Nephron progenitor cell (in vitro differentiated cells): ENCODE measurements at regions not wholly inside any gene's neighbourhood (a gene's known extent, or its start where the extent isn't known, plus 50 kb on each side); places are given as distances from the start of the nearest gene placed in this dataset.

Experiments used
- DNase-seq: peaks from one replicate; pipeline ENCODE4 v3.0.0; 2021
- H3K27ac Mint-ChIP-seq: 2 replicates; pipeline ENCODE4 v1.8.0; 2021; ENCODE audit warnings: mild to moderate bottlenecking, moderate library complexity, mixed read lengths
- H3K27me3 Mint-ChIP-seq: 2 replicates; pipeline ENCODE4 v1.8.0; 2021; ENCODE audit warnings: mild to moderate bottlenecking, low read depth, mixed read lengths; ENCODE audit not compliant: poor library complexity
- H3K36me3 Mint-ChIP-seq: 2 replicates; pipeline ENCODE4 v1.8.0; 2021; ENCODE audit warnings: low read depth, mixed read lengths
- H3K4me1 Mint-ChIP-seq: 2 replicates; pipeline ENCODE4 v1.8.0; 2021; ENCODE audit warnings: mixed read lengths
- H3K4me3 Mint-ChIP-seq: 2 replicates; pipeline ENCODE4 v1.8.0; 2021; ENCODE audit warnings: mild to moderate bottlenecking, moderate library complexity, mixed read lengths
- H3K9me3 Mint-ChIP-seq: 2 replicates; pipeline ENCODE4 v1.8.0; 2021; ENCODE audit warnings: mild to moderate bottlenecking, moderate library complexity, mixed read lengths
- TF ChIP-seq, protein P1 (sequence below): fragments of 200-600 bp; sonication (generic); IDR thresholded peaks from 2 replicates; pipeline ENCODE4 v1.5.0; 2021; ENCODE audit warnings: antibody characterized with exemption

DNA sequence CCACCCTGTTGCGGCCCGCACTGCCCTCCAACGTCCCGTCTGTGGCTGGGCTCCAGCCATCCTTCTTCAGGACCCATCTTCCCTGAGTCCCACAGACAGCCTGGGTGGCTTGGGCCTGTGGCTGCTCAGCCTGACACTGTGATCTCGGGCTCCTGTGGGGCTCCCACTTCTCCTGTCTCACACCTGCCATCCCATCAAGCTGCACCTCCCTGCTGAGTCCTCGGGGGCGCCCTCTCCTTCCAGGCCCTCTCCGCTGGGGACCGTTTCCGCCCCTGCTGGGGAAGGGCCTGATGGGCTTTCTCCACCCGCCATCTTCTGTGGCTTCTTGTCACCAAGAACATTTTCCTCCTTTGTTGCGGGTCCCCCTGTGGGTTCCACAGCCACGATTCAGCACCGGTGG lies 173.8 kb upstream of the PPP2R2D start:
- no peak overlapping the region for H3K27ac Mint-ChIP-seq
- H3K4me1 Mint-ChIP-seq: peaks cover 75% of the 10 kb centered on the region
- H3K36me3 Mint-ChIP-seq: no peaks in the 10 kb centered on the region
- TF ChIP-seq, protein P1, sequence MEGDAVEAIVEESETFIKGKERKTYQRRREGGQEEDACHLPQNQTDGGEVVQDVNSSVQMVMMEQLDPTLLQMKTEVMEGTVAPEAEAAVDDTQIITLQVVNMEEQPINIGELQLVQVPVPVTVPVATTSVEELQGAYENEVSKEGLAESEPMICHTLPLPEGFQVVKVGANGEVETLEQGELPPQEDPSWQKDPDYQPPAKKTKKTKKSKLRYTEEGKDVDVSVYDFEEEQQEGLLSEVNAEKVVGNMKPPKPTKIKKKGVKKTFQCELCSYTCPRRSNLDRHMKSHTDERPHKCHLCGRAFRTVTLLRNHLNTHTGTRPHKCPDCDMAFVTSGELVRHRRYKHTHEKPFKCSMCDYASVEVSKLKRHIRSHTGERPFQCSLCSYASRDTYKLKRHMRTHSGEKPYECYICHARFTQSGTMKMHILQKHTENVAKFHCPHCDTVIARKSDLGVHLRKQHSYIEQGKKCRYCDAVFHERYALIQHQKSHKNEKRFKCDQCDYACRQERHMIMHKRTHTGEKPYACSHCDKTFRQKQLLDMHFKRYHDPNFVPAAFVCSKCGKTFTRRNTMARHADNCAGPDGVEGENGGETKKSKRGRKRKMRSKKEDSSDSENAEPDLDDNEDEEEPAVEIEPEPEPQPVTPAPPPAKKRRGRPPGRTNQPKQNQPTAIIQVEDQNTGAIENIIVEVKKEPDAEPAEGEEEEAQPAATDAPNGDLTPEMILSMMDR: no peak
- H3K4me3 Mint-ChIP-seq: no peak overlapping the region
- H3K27me3 Mint-ChIP-seq: peaks cover 19% of the 10 kb centered on the region
- DNase-seq: no peak
- H3K9me3 Mint-ChIP-seq: no peaks in the 10 kb centered on the region

- no peaks in the 10 kb centered on the region for H3K36me3 Mint-ChIP-seq
- H3K4me1 Mint-ChIP-seq: peaks cover 75% of the 10 kb centered on the region
- peaks cover 19% of the 10 kb centered on the region for H3K27me3 Mint-ChIP-seq
- no peak overlapping the region for H3K27ac Mint-ChIP-seq
- peaks cover 5% of the 10 kb centered on the region for H3K9me3 Mint-ChIP-seq
- no peak overlapping the region for H3K4me3 Mint-ChIP-seq
- TF ChIP-seq, protein P1: no peak
- no peak for DNase-seq
These were observed 173.2 kb upstream of the PPP2R2D start for GRCh38 chr10:131727560-131727959.

DNA sequence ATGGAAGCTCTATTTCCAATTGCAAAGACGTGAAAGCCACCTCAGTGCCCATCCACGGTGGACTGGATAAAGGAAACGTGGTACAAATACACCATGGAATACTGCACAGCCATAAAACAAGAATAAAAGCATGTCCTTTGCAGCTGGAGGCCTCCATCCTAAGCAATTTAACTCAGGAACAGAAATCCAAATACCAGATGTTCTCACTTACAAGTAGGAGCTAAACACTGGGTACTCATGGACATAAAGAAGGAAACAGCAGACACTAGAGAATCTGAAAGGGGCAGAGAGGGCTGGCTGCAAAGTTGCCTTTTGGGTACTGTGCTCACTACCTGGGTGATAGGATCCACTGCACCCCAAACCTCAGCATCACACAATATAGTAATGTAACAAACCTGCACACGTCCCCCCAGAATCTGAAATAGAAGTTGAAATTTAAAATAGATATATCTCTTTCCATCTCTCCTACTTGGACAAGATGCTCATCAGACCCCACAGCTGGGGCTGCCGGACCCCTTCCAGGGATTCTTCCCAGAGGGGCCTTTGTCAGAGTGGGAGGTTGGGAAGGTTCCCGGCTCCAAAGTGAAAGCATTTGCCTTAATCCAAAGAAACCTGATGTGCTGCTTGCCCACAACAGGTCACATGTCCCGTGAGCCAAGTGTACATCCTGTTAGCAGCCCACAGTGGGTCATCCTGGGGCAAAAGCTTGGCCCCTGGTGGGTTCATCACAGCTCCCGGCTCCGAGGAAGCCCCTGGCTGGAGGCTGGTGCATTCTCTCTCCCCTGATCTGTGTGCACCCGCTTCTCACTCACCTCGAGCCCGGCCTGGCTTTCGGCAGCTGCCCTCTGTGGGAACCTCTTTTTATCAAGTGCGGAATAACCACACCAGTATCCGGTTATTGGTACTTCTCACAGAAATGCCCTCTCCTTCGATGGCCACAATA lies 172.3 kb upstream of the PPP2R2D start:
- peaks cover 19% of the 10 kb centered on the region for H3K27me3 Mint-ChIP-seq
- H3K4me3 Mint-ChIP-seq: no peak overlapping the region
- no peaks in the 10 kb centered on the region for H3K36me3 Mint-ChIP-seq
- H3K27ac Mint-ChIP-seq: no peak overlapping the region
- TF ChIP-seq, protein P1: no peak
- H3K4me1 Mint-ChIP-seq: peaks cover 72% of the 10 kb centered on the region
- no peak for DNase-seq
- H3K9me3 Mint-ChIP-seq: peaks cover 12% of the 10 kb centered on the region

DNA sequence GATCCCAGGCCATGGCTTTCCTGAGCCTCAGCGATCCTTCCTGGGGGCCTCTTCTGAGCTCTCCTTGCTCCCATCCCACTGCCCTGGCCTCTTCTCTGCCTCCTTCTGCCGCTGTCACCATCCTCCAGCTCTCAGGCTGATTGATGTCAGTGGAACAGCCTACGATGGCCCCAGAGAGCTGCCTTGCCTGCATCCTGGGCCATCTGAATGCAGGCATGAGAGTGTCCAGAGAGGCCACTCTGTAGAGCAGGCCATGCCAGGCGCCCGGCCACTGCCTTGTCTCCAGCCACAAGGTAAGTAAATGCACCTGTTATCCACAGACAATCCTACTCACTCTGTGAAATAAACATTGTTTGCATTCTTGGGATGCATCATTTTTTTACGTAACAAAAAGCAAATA lies 171.4 kb upstream of the PPP2R2D start:
- TF ChIP-seq, protein P1: no peak
- H3K27ac Mint-ChIP-seq: no peak overlapping the region
- H3K9me3 Mint-ChIP-seq: peaks cover 12% of the 10 kb centered on the region
- DNase-seq: no peak
- H3K27me3 Mint-ChIP-seq: peaks cover 19% of the 10 kb centered on the region
- no peaks in the 10 kb centered on the region for H3K36me3 Mint-ChIP-seq
- peaks cover 64% of the 10 kb centered on the region for H3K4me1 Mint-ChIP-seq
- H3K4me3 Mint-ChIP-seq: no peak overlapping the region

DNA sequence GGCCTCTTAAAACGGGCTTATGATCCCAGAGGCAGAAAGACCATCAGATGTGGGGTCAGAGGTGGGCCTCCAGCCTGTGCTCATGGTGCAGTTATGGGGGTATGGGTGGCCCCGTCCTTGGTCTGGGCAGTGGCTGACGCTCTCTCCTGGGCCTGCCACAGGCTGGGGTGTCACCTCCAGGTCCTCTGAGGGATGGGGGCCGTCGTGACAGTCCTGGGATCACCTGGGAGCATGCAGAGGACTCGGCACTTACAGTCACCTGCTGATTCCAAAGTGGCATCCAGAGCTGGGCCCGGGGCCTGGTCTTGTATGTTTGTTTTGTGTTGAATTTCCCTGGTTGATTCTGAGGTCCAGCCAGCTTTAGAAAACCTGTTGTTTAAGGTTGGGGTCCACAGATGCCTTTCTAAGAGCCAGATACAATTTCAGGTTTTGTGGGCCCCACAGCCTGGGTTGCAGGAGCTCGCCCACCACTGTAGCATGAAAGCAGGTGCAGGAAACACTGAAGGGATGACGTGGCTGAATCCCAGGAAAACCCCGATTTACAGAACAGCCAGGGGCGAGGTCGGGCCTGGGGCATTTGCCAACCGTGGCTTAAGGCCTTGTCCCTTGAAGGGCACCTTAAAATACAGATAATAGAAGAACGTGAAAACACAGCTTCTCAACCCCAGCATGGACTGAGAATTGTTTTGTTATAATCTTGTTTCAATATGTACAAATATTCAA lies 170.7 kb upstream of the PPP2R2D start:
- Mint-ChIP-seq H3K4me1 (peaks cover 64% of the 10 kb centered on the region), H3K36me3 (no peaks in the 10 kb centered on the region), H3K9me3 (peaks cover 12% of the 10 kb centered on the region), H3K27ac (no peak overlapping the region), H3K4me3 (no peak overlapping the region), H3K27me3 (peaks cover 19% of the 10 kb centered on the region)
- no peak for DNase-seq
- TF ChIP-seq, protein P1: no peak
